DND-41 (cell line): ENCODE measurements at regions not wholly inside any gene's neighbourhood (a gene's known extent, or its start where the extent isn't known, plus 50 kb on each side); places are given as distances from the start of the nearest gene placed in this dataset.

ENCODE experiments used
- EZH2 ChIP-seq: IDR thresholded peaks from 3 replicates; pipeline ENCODE4 v1.6.1; 2012; ENCODE audit warnings: borderline replicate concordance, low read depth, mild to moderate bottlenecking, moderate library complexity, low read length, inconsistent platforms; ENCODE audit not compliant: severe bottlenecking
- TF ChIP-seq, protein P1 (sequence below): IDR thresholded peaks from 2 replicates; pipeline ENCODE4 v1.5.1; 2012; ENCODE audit warnings: borderline replicate concordance, low read length, moderate library complexity, mild to moderate bottlenecking; ENCODE audit not compliant: poor library complexity, severe bottlenecking; ENCODE audit errors: extremely low read depth

GRCh38 chr18:4547126-4547525 is 92.0 kb upstream of the DLGAP1 start:
- no peak for TF ChIP-seq EZH2
- TF ChIP-seq, protein P1, sequence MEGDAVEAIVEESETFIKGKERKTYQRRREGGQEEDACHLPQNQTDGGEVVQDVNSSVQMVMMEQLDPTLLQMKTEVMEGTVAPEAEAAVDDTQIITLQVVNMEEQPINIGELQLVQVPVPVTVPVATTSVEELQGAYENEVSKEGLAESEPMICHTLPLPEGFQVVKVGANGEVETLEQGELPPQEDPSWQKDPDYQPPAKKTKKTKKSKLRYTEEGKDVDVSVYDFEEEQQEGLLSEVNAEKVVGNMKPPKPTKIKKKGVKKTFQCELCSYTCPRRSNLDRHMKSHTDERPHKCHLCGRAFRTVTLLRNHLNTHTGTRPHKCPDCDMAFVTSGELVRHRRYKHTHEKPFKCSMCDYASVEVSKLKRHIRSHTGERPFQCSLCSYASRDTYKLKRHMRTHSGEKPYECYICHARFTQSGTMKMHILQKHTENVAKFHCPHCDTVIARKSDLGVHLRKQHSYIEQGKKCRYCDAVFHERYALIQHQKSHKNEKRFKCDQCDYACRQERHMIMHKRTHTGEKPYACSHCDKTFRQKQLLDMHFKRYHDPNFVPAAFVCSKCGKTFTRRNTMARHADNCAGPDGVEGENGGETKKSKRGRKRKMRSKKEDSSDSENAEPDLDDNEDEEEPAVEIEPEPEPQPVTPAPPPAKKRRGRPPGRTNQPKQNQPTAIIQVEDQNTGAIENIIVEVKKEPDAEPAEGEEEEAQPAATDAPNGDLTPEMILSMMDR = no peak
